ENCODE measurements at regions not wholly inside any gene's neighbourhood (a gene's known extent, or its start where the extent isn't known, plus 50 kb on each side); places are given as distances from the start of the nearest gene placed in this dataset.

GRCh38 chr2:145207884-145208283 lies 688.0 kb upstream of the ZEB2 start:
- CTCF ChIA-PET: no interaction called here
- Histone ChIP-seq H3K4me1 (replicated peaks; ENCODE audit: insufficient read depth) (no peaks in the 10 kb centered on the region), H3K9me2 (ENCODE audit: insufficient read depth) (no peaks in the 10 kb centered on the region), H3K27me3 (ENCODE audit: insufficient read depth, low read depth) (no peaks in the 10 kb centered on the region), H2AFZ (no peak overlapping the region), H3K4me2 (no peak overlapping the region), H3K4me3 (no peak overlapping the region), H3K27ac (no peak overlapping the region), H3K79me2 (ENCODE audit: low read depth) (no peaks in the 10 kb centered on the region), H3F3A (ENCODE audit: insufficient read depth, low read depth) (no peaks in the 10 kb centered on the region), H3K36me3 (ENCODE audit: low read depth) (no peaks in the 10 kb centered on the region), H3K9me3 (ENCODE audit: insufficient read depth, low read depth) (no peaks in the 10 kb centered on the region), H4K20me1 (ENCODE audit: insufficient read depth) (no peaks in the 10 kb centered on the region)
- BruUV-seq (replicated peaks): no TSS peak
- POLR2A ChIA-PET (ENCODE audit: unreplicated experiment): no interaction called here
- TF ChIP-seq EZH2 (IDR thresholded peaks at IDR 0.05; ENCODE audit: low read depth): no peak
- TF ChIP-seq, protein P1, sequence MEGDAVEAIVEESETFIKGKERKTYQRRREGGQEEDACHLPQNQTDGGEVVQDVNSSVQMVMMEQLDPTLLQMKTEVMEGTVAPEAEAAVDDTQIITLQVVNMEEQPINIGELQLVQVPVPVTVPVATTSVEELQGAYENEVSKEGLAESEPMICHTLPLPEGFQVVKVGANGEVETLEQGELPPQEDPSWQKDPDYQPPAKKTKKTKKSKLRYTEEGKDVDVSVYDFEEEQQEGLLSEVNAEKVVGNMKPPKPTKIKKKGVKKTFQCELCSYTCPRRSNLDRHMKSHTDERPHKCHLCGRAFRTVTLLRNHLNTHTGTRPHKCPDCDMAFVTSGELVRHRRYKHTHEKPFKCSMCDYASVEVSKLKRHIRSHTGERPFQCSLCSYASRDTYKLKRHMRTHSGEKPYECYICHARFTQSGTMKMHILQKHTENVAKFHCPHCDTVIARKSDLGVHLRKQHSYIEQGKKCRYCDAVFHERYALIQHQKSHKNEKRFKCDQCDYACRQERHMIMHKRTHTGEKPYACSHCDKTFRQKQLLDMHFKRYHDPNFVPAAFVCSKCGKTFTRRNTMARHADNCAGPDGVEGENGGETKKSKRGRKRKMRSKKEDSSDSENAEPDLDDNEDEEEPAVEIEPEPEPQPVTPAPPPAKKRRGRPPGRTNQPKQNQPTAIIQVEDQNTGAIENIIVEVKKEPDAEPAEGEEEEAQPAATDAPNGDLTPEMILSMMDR (conservative IDR thresholded peaks at IDR 0.05): no peak
- intact Hi-C loops (cut with micrococcal nuclease; ENCODE audit: unreplicated experiment): no loop called here
- DNase-seq: no peak

GRCh38 chr2:145206496-145207281 lies 686.8 kb upstream of the ZEB2 start:
- no peak overlapping the region for H3K4me2 ChIP-seq
- H3K36me3 ChIP-seq (ENCODE audit: low read depth): no peaks in the 10 kb centered on the region
- H3K4me3 ChIP-seq: no peak overlapping the region
- CTCF ChIA-PET: no interaction called here
- no peaks in the 10 kb centered on the region for H3K9me3 ChIP-seq (ENCODE audit: insufficient read depth, low read depth)
- H3K79me2 ChIP-seq (ENCODE audit: low read depth): no peaks in the 10 kb centered on the region
- H4K20me1 ChIP-seq (ENCODE audit: insufficient read depth): no peaks in the 10 kb centered on the region
- DNase-seq: no peak
- no peaks in the 10 kb centered on the region for H3F3A ChIP-seq (ENCODE audit: insufficient read depth, low read depth)
- no peak overlapping the region for H2AFZ ChIP-seq
- BruUV-seq (replicated peaks): no TSS peak
- H3K4me1 ChIP-seq (replicated peaks; ENCODE audit: insufficient read depth): no peaks in the 10 kb centered on the region
- no peak overlapping the region for H3K27ac ChIP-seq
- TF ChIP-seq EZH2 (IDR thresholded peaks at IDR 0.05; ENCODE audit: low read depth): no peak
- TF ChIP-seq, protein P1 (conservative IDR thresholded peaks at IDR 0.05): no peak
- H3K27me3 ChIP-seq (ENCODE audit: insufficient read depth, low read depth): no peaks in the 10 kb centered on the region
- intact Hi-C loops (cut with micrococcal nuclease; ENCODE audit: unreplicated experiment): no loop called here
- POLR2A ChIA-PET (ENCODE audit: unreplicated experiment): no interaction called here
- no peaks in the 10 kb centered on the region for H3K9me2 ChIP-seq (ENCODE audit: insufficient read depth)

GRCh38 chr2:145203891-145204290 lies 684.0 kb upstream of the ZEB2 start:
- Histone ChIP-seq H2AFZ (no peak overlapping the region), H4K20me1 (ENCODE audit: insufficient read depth) (no peaks in the 10 kb centered on the region), H3K79me2 (ENCODE audit: low read depth) (no peaks in the 10 kb centered on the region), H3K27me3 (ENCODE audit: insufficient read depth, low read depth) (no peaks in the 10 kb centered on the region), H3K9me2 (ENCODE audit: insufficient read depth) (no peaks in the 10 kb centered on the region), H3K4me2 (no peak overlapping the region), H3F3A (ENCODE audit: insufficient read depth, low read depth) (no peaks in the 10 kb centered on the region), H3K27ac (no peak overlapping the region), H3K4me1 (replicated peaks; ENCODE audit: insufficient read depth) (no peaks in the 10 kb centered on the region), H3K4me3 (no peak overlapping the region), H3K36me3 (ENCODE audit: low read depth) (no peaks in the 10 kb centered on the region), H3K9me3 (ENCODE audit: insufficient read depth, low read depth) (no peaks in the 10 kb centered on the region)
- CTCF ChIA-PET: no interaction called here
- BruUV-seq (replicated peaks): no TSS peak
- no peak for DNase-seq
- no peak for TF ChIP-seq EZH2 (IDR thresholded peaks at IDR 0.05; ENCODE audit: low read depth)
- TF ChIP-seq, protein P1 (conservative IDR thresholded peaks at IDR 0.05): no peak
- intact Hi-C loops (cut with micrococcal nuclease; ENCODE audit: unreplicated experiment): no loop called here
- POLR2A ChIA-PET (ENCODE audit: unreplicated experiment): no interaction called here
